T-helper 1 cell treated with Interleukin-12 subunit alpha and Interleukin-12 subunit beta and Interleukin-4 antibody, amounts not matched to agents 30 ng/mL and 1 ng/mL, for 36 hours (primary cell): ENCODE measurements at regions not wholly inside any gene's neighbourhood (a gene's known extent, or its start where the extent isn't known, plus 50 kb on each side); places are given as distances from the start of the nearest gene placed in this dataset.

Source experiments
- intact Hi-C: fragments of 100-400 bp; cut with micrococcal nuclease; formaldehyde crosslinking; loops from one replicate; pipeline ENCODE4 v1.15.1; 2024

GRCh38 chr3:150035910-150036612 is 65.4 kb upstream of the PFN2 start:
- intact Hi-C loops: no loop called here

GRCh38 chr3:150035301-150035779 is 64.6 kb upstream of the PFN2 start:
- intact Hi-C loops: no loop called here

- intact Hi-C loops: no loop called here
Observed at GRCh38 chr3:150033721-150034120, 63.0 kb upstream of the PFN2 start.

- intact Hi-C loops: no loop called here
Observed at GRCh38 chr3:150030841-150031240, 60.1 kb upstream of the PFN2 start.

- intact Hi-C loops: no loop called here
Observed at GRCh38 chr3:150023239-150023636, 52.5 kb upstream of the PFN2 start.

- intact Hi-C loops: no loop called here
Observed at GRCh38 chr3:150022381-150023238, 51.9 kb upstream of the PFN2 start.

GRCh38 chr3:150020527-150020926 is 49.8 kb upstream of the PFN2 start:
- intact Hi-C loops: no loop called here
